Stimulated activated CD4-positive, alpha-beta T cell treated with anti-CD3 and anti-CD28 coated beads, Interleukin-4, amount 100 ng/mL, for 1 hour (primary cell): ENCODE measurements at regions not wholly inside any gene's neighbourhood (a gene's known extent, or its start where the extent isn't known, plus 50 kb on each side); places are given as distances from the start of the nearest gene placed in this dataset.

Experiments used
- DNase-seq: peaks from one replicate; pipeline ENCODE4 v3.0.0-alpha.2; 2020

DNA sequence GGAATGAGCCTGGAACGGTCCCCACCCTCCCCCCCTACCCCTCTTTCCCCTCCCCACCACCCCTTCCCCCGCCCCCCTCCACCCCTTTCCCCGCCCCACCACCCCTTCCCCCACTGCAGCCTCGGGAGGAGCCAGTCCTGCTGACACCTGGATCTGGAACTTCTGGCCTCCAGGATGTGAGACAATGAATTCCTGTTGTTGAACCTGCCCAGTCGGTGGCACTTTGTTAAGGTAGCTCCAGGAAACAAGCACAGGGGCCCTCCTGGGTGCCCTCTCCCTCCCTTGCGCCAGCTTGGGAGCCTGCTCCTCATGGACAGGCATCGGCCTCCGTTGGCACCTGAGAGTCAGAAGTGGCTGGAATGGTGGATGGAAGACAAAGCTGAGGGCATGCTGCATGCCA lies 152.4 kb upstream of the FOXF1 start:
- DNase-seq: no peak

DNA sequence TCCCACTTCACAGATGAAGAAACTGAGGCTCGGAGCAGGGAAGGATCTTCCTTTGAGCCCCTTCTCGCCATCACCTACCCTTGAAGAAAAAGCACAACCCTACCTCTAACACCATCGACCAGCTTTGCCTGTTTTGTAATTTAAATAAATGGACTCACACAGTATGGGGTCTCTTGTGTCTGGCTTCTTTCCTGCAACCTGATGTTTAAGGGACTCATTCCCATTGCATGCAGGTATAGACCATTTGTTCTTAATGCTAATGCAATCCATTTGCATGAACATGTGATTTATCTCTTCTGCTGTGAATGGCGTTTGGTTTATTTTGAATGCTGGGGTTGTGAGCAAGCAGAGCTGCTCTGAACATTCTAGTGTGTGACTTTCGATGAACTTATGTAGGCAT lies 150.8 kb upstream of the FOXF1 start:
- no peak for DNase-seq

DNA sequence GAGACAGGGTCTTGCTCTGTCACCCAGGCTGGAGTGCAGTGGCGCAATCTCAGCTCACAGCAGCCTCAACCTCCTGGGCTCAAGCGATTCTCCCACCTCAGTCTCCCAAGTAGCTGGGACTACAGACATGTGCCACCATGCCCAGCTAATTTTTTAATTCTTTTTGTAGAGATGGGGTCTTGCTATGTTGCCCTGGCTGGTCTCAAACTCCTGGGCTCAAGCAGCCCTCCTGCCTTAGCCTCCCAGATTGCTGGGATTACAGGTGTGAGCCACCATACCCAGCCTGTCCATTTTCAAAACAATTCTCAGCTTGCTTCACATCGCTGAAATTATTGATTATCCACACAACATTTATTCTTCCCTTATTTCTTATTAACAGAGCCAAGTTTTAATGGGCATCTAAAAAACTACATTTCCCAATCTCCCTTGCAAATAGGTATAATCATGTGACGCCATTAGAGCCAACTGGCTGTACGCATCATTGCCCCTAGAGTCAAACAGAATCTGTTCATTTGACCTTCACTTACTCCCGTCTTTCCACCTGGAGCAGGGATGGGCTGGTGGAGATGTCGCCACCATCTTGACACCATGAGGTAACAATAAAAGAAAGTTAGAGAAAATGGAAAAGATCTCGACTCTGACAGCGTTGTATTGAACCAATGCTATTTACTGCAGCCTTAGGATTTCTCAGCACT lies 148.0 kb upstream of the FOXF1 start:
- DNase-seq: no peak

DNA sequence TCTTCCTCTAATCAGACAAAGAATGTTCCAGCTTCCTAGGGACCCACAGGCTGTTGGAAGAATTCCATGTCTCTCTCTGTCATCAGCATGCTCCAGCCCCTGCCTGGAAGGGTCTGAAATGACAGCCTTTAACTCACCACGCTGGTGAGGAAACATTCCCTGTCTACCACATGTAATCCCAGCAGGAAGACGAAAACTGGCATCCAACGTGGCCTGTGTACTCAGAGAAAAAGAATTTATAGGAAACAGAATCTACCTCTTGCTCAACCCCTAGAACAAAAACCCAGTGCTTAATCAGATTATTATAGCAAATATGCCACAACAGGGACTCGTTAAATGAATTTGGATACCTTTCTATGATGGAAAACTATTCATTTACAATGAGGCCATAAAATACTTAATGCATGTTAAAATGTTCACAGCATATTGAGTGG lies 147.3 kb upstream of the FOXF1 start:
- DNase-seq: no peak

DNA sequence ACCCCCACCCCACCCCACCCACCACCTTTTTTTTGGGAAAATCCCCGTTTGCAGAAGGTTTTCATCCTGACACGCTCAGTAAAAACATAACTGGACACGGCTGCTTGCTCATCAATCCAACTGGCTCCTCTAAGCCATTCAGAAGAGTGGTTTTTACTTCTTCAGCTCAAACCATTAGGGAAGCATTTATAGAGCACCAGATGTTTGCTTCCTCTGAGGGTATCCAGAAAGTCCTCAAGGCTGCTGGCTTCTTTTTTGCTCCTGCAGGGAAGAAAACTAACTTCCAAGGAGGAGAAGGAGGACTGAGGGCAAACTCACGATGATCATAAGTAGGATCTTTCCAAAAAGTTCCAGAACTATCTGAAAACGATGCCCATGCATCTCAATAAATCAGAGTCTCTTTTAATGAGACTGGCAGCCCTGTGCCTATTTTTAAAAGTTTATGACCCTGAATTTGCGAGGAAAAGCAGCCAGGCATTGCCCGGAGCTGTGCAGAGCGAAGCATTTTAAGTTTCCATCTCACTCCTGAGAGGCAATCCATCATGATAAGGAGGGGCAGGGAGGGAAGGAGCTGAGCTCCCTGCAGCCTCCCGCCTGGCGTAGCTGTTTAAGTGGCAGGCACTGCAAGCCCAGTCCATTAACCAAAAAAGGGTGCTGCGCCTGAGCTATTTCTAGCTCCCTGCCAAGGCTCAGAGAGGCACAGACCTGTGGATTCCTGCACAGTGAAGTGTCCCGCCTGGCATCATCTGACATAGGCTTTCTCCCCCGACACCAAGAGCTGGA lies 146.3 kb upstream of the FOXF1 start:
- DNase-seq: no peak

DNA sequence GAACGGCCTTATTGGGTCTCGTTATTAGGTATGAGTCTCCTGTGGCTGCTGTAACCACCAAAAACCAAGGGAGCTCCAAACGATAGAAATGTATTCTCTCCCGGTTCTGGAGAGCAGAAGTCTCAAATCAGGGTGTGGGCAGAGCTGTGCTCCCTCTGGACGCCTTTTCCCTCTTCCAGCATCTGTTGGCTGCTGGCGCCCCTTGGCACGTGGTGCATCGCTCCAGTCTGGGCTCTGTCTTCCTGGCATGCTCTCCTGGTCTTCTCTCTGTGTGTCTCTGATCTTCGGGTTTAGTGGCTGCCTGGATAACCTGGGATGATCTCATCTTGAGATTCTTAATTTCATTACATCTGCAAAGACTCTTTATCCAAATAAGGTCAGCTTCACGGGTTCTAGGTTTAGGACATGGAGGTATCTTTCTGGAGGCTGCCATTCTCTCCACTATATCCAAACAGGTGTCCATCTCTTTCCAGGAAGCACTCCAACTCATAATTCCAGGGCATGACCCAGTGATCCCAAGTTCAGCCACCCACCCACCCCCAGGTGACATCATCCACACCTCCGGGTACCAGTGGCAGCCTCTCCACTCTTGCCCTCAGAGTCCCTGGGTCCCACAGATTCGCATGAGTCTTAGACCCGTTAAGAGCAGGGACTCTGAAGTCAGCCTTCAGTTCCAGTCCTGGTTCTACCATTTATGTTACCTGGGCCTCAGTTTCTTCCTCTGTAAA lies 145.5 kb upstream of the FOXF1 start:
- DNase-seq: no peak

DNA sequence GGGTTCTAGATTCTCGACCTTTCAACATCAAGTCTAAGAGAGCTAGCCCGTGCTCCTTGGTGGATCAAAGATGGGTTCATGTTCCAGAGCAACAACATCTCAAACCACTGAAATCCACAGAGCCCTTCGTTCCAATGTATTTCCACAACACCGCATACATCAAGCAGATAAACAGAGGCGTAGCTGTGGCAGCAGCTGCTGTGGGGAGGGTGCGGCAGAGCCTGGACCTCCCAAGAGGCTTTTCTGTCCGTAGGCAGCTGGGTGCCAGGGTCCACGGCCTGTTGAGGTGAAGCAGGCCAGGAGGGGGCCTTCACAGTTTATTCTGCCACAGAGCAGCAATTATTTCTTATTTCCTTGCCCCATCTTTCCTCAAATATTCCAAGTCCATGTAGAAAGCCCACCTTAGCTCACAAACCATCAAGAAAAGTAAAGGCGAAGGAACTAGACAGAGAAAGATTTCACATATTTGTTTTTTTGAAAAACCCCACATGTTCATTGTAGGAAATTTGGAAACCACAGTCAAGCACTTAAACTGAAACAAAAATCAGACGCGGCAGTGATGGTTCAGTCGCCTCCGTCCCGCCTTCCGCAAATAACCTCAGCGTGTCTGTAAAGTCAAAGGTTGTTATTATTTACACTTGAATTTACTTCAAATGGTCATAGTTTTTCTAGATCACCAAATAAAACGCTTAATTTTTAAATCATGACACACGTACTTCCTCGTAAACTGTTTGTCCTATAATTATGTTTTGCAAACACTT lies 144.6 kb upstream of the FOXF1 start:
- DNase-seq: no peak

DNA sequence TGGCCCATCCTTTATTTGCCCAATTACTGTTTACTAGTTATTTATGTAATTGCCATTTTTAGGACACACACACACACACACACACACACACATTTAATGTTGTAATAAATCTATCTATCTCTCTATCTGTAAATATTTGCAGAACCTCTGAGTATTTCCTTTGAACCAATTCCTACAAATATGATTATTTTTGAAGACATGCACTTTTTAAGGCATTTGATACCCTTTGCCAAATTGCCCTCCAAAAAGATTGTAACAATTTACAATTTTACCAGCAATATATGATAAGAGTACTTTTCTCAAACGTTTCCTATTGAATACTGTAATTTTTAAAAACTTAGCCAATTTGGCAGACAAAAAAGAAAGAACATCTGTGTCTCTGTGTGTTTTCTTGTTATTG lies 143.8 kb upstream of the FOXF1 start:
- DNase-seq: no peak

DNA sequence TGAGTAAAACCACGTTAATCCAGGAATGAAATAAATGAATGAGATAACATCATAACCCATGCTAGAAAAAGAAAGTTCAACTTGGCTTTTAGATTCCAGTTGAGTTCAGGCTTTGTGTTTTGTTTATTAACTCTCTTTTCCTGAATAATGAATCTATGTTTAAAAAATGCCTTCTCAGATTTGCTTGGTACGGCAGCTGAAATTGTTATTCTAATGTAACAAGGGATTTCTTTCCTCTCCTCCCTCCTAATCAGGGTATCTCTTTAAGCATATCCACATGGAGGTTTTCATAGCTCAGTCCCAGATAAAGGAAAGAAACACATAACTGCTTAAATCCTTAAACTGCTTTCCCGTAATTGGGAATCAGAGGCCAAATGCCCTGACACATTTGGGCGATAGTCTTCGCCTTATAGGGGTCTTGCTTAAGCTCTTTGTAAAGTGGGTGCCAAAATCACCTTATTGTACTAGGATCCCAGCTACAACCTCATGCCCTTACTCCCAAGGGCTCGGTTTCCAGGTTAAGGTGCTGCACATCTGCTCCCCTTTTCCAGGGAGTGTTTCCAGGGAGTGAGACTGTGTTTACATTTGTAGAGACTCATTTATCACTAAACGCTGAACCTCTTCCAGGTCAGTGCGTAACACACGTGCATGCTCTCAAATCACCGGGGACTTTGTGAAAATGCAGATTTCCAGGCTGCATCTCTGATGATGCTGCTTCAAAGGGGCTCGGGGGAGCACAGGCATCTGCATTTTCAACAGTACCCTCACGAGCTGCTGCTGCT lies 142.8 kb upstream of the FOXF1 start:
- no peak for DNase-seq

DNA sequence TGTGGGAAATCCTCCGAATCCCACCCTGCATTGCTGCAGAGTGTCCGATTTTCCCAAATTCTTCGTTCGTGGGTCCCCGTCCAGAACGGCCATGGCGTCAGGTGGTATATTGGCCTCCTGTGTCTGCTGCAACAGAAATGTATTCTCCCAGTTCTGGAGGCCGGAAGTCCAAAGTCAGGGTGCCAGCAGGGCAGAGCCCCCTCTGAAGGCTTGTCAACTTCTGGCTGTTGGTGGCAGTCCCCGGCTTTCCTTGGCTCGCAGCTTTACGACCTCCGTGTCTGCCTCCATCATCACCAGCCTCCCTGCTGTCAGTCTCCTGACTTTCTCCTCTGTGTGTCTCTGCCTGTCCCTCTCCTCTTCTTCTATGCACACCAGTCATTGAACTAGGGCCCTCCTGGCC lies 142.1 kb upstream of the FOXF1 start:
- no peak for DNase-seq

DNA sequence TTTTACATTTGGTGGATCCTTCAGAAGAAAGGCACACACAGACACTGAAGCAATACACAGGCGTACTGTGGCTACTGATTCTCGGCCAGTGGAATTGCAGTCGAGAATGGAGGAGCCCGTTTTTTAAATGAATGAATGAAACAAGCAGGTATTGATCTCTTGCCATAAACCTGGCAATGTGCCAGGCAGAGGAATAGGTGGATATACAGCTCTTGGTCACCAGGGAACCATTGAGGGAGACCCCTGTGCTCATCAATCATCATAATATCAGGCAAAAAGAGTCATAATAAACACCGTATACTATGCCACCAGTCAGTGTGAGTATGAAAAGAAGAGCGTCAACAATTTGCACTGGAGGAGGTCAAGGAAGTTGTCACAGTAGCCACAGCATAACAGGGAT lies 140.3 kb upstream of the FOXF1 start:
- DNase-seq: no peak

DNA sequence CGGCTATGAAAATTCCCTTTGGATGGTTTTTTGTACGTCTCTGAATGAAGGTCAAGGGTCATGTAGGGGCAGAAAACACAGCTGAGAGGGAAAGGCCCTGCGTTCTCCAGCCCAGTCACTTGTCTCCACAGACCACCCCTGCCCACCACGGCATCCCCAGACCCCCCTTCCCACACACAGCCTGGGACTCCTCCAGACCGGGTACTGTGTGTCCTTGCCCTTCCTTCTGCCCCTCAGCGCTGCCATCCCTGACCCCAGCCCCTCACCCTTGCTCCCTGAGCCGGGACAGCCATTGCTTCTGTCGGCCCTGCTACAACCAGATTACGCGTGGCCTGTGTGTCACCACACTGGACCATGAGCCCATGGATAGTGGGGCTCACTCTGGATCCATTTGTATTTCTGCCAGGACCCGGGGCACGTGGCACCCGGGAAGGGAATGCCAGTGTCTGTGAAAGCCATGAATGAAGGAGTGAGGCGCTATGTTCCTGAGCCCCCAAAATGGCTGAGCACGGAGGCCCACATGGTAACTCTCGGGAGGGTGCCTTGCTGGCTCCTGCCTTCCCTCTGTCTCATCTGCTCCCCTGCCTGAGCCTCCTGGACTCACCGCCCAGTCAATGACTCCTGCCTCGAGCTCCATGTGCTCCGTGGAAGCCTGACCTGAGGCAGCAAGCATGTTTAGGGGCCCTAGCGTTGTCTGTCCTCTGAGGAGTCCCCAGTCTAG lies 139.1 kb upstream of the FOXF1 start:
- DNase-seq: no peak

DNA sequence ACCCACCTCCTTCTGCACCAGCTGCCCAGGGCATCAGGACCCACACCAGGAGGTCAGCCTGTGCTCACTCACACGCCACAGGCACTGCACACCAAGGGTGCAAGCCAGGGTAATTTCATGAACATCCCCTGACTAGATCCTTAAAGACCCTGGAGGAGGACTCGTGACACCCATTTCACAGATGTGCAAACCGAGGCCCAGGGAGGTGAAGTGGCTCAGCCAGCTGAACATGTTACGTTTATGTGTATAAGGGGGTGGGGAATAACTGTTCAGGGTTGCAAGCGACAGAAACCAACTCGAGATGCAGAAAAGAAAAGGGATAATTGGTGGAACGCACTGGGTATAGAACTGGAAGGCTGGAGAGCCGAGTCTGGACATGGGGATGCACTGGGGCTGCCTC lies 138.1 kb upstream of the FOXF1 start:
- no peak for DNase-seq

DNA sequence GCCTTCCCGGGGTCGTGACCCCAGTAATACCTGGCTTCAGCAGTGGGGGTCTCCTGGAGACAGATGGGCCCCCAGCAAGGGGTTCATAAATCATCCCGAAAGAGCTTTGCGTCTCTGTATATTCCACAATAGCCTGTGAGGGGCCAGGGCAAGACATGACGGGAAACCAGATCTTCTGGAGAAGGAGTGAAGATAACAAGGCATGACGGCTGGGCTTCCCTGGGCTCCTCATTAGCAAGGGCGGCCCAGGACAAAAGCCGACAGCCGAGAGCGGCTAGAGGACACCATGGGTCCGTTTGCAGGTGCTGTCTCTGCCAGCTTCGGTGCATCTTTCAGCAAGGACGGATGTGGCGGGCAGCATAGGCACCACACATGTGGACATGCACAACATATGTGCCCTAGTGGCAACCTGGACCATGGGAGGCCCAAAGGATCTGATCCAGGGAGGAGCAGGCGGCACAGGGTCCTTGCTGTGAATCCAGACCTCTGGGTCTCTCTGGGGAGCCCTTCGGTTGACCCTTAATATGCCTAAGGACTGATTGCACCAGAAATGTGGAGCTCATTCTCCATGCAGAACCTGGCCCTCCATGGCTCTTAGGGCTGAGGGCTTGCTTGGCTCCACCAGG lies 136.9 kb upstream of the FOXF1 start:
- no peak for DNase-seq

DNA sequence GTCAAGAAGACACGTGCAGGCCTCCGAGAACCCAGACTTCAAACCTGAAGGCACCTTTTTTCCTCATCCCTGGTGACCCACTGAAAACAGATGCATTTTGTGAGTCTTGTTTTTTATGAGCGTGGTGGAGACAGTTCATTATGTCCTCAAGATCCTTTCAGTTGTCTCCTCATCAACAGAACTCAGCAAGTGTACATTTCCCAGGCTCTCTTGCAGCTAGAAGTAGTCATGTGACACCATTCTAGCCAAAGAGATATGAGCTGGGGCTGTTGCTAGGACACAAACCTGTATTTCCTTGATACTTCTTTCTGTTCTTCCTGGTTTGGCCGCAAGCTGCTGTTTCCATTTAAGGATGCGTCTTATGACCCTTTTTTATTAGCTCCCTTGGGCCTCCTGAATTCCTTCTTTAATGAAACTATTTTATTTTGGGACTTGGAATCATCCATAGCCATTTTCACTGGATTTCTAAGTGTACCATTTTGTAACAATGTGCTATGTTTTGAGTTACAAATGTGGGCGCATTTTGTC lies 135.7 kb upstream of the FOXF1 start:
- no peak for DNase-seq

DNA sequence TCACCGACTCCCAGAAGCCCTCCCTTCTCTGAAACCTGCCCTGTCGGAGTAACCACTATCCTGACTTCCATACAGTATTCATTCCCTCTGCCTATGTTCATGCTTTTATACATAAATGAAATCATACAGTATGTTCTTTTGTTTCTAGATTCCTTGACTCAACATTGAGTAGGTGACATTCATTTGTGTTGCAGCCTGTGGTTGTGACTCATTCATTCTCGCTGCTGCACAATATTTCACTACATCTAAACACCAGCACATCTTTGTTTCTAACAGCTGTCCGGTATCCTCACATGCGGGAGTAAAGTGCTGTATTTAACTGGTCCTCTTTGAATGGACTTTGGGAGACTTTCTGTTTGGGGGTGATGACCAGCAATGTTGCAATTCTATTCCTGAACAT lies 135.0 kb upstream of the FOXF1 start:
- DNase-seq: no peak

DNA sequence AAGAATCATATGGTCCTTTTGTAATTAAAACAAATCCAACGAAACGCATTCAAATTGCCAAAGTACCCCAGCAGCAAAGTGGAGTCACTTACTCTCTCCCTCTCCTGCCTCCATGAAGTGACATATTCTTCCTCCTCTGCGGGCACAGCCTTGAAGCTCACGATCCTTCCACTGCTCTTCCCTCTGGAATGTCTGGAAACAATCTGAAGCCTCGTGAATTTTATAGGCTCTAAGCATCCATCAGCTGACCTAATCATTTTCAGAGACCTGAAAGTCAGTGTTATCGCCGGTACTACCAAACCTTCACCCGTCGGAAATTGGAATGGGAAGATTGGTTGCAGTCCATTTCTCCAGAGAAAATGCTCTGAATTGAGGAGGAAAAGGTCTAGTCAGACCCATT lies 134.5 kb upstream of the FOXF1 start:
- DNase-seq: no peak

DNA sequence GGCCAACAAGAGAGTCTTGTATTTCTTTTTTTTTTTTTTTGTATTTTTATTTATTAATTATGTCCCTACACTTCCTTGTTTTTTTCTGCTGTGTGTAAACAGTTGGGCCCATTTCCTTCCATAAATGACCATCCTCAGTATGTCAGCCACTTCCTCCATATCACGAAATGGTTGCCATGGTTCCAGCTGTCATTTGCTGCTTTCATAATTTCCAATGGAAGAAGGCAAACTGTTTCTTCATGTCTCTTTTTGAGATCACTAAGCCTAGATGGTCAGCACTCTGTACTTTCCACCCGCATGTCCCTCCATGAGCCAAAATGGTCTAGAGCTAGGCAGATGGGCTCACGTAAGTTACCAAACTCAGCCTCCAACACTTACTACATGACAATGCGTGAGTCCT lies 133.5 kb upstream of the FOXF1 start:
- no peak for DNase-seq

DNA sequence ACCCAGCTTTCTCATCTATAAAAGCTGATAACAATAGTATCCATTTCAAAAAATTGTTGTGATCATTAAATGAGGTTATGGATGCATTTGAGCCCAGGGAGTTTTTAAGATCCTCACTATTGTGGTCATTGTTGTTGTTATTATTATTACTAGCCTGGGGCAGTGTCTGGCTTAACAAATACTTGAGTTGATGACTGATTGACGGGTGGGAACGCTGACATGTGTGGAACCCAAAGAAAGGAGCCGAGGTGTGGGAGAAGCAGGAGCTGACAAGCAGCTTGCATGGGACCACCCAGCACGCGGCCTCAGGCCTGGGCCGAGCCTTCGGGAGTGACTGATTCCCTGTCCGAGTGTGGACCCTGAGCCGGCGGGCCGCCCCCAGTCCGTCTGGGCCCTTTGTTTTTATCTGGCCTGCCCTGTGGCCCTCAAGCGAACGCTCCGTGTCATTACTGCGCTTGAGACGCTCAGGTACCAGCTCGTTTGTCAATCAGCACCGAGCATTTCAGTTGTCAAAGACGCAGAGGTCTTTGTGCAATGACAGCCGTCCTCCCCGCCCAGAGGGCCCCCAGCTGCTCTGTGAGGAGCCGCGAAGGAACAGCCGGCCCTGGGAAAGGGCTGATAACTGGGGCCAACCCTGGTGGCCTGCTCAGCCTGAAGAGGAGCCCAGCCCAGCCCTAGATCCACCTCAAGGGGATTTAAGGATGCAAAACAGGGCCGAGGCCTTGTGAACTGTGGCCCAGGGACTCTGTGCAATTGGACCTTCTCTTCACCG lies 132.9 kb upstream of the FOXF1 start:
- no peak for DNase-seq

DNA sequence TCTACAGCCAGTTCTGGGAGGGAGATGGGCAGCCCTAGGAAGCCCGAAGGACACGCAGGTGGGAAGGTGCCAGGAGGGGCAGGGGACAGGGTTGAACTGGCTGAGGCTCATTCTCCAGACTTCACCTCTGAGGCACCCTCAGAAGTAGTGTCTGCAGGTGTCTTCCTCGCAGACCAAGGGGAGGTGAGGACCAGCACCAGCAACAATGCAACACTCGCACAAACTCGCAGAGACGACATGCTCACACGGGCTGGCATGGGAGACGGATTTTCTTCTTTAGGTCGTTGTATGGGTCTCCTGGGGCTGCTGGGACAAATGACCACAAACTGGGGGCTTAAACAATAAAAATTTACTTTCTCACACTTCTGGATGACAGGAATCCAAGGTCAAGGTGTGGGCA lies 132.2 kb upstream of the FOXF1 start:
- no peak for DNase-seq
